Spleen (tissue), 11 donors: ENCODE measurements at regions not wholly inside any gene's neighbourhood (a gene's known extent, or its start where the extent isn't known, plus 50 kb on each side); places are given as distances from the start of the nearest gene placed in this dataset.
"Not testable (repeated sequence)": the region's sequence is repeated elsewhere in the genome, so short reads cannot be mapped to it uniquely, and the experiment has no call there.

Experiments used
- DNase-seq: peaks from one replicate; pipeline ENCODE4 v3.0.0-alpha.2; 2020
- H3K27ac ChIP-seq, 8 donors: fragments of 200-600 bp; sonication (generic) in 7 of 8; 1 replicate in 4 of 8; 2 replicates in 4 of 8; pipeline versions ENCODE4 v1.5.0 to v1.8.0; 2016 to 2021; ENCODE audit warnings: inconsistent platforms in 4 of 8, mild to moderate bottlenecking in 4 of 8, moderate library complexity in 1 of 8
- H3K27me3 ChIP-seq, 7 donors: fragments of 200-600 bp; sonication (generic) in 6 of 7; replicated peaks in 1 of 7; 1 replicate in 4 of 7; 2 replicates in 3 of 7; pipeline versions ENCODE4 v1.5.0 to v1.8.0; 2016 to 2021; ENCODE audit warnings: inconsistent platforms in 3 of 7, mild to moderate bottlenecking in 1 of 7
- H3K36me3 ChIP-seq, 6 donors: fragments of 200-600 bp; sonication (generic) in 5 of 6; 1 replicate in 4 of 6; 2 replicates in 2 of 6; pipeline versions ENCODE4 v1.5.0 to v1.8.0; 2016 to 2021; ENCODE audit warnings: inconsistent platforms in 2 of 6
- H3K4me1 ChIP-seq, 6 donors: fragments of 200-600 bp; sonication (generic) in 5 of 6; 1 replicate in 3 of 6; 2 replicates in 3 of 6; pipeline versions ENCODE4 v1.5.0 to v1.8.0; 2016 to 2021; ENCODE audit warnings: inconsistent platforms in 3 of 6
- H3K4me3 ChIP-seq, 8 donors: fragments of 200-600 bp; sonication (generic) in 7 of 8; 1 replicate in 4 of 8; 2 replicates in 4 of 8; pipeline versions ENCODE4 v1.5.0 to v1.8.0; 2016 to 2021; ENCODE audit warnings: inconsistent platforms in 4 of 8, mild to moderate bottlenecking in 4 of 8, moderate library complexity in 2 of 8
- H3K9me3 ChIP-seq, 8 donors: fragments of 200-600 bp; sonication (generic) in 7 of 8; 1 replicate in 4 of 8; 2 replicates in 4 of 8; pipeline versions ENCODE4 v1.5.0 to v1.8.0; 2016 to 2021; ENCODE audit warnings: inconsistent platforms in 4 of 8
- POLR2A ChIP-seq, 3 donors: fragments of 450-650 bp; IDR thresholded peaks; one replicate each; pipeline ENCODE4 v1.5.1; 2017; ENCODE audit warnings: antibody characterized with exemption in 3 of 3, mild to moderate bottlenecking in 1 of 3
- POLR2AphosphoS5 ChIP-seq, 3 donors: sonication (generic); formaldehyde crosslinking; IDR thresholded peaks; one replicate each; pipeline ENCODE4 v1.5.1; 2017; ENCODE audit warnings: antibody characterized with exemption in 3 of 3
- WGBS, 5 donors: extraction: QIAGEN DNeasy Blood & Tissue Kit in 3 of 5; methylation state at CpG; one replicate each; pipeline versions ENCODE4 v1.1.5 to v1.1.7; 2013 to 2018; 5-methylcytosine and 5-hydroxymethylcytosine counted together
- intact Hi-C: fragments of 100-400 bp; cut with DNase I; formaldehyde crosslinking; loops from one replicate; pipeline ENCODE4 v1.15.0; 2023; ENCODE audit warnings: low total_unique reads
- TF ChIP-seq, protein P1 (sequence below), 11 experiments: fragments of 200-600 bp in 7 of 11; fragments of 450-650 bp in 4 of 11; sonication (generic) in 4 of 11; IDR thresholded peaks in 8 of 11; conservative IDR thresholded peaks in 3 of 11; 1 replicate in 7 of 11; 2 replicates in 4 of 11; pipeline versions ENCODE4 v1.4.0 to v1.8.0; 2016 to 2021; ENCODE audit warnings: antibody characterized with exemption in 11 of 11, inconsistent platforms in 4 of 11, mild to moderate bottlenecking in 1 of 11
- donor health status: healthy with polysubstance abuse.
- donor health status: DM: no; HTN: no; CAD: no; lungs with moderate emphysema.
- donor health status: DM: no; HTN: no; CAD: no.
- donor health status: Bipolar disorder and iron deficiency.
- donor health status: healthy.
- donor health status: DM: no; HTN: no; CAD: no.
- donor health status: DM: yes; HTN: yes; CAD: no.

DNA sequence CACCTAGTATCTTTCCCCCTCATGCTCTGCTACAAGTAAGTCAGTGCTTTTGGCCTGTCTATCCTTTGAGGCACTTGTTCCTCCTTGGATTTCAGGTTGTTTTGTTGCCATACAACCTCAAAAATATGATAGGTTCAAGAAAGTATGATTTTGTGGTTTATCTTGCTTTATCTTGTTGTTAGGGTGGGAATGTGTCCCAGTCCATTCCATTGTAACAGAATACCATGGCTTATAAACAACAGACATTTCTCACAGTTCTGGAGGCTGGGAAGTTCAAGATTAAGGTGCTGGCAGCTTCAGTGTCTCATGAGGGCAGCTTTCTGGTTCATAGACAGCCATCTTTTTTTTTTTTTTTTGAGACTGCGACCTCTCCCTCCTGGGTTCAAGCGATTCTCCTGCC is 72.1 kb downstream of the TMEM270 start:
- WGBS, 5 donors = 90 to 100% (median 94%) methylated on average over 2 of the region's 2 CpGs
- no peaks in the 10 kb centered on the region for H3K36me3 ChIP-seq
- no peak for DNase-seq
- no peak overlapping the region for H3K27ac ChIP-seq
- peaks cover 0 to 4% (median 0%) of the 10 kb centered on the region in 7 donors for H3K27me3 ChIP-seq
- no peaks in the 10 kb centered on the region for H3K9me3 ChIP-seq
- intact Hi-C loops = no loop called here
- H3K4me1 ChIP-seq = no peaks in the 10 kb centered on the region
- no peak for TF ChIP-seq POLR2A (IDR thresholded peaks at IDR 0.05)
- TF ChIP-seq POLR2AphosphoS5 (IDR thresholded peaks at IDR 0.05) = no peak
- TF ChIP-seq, protein P1, sequence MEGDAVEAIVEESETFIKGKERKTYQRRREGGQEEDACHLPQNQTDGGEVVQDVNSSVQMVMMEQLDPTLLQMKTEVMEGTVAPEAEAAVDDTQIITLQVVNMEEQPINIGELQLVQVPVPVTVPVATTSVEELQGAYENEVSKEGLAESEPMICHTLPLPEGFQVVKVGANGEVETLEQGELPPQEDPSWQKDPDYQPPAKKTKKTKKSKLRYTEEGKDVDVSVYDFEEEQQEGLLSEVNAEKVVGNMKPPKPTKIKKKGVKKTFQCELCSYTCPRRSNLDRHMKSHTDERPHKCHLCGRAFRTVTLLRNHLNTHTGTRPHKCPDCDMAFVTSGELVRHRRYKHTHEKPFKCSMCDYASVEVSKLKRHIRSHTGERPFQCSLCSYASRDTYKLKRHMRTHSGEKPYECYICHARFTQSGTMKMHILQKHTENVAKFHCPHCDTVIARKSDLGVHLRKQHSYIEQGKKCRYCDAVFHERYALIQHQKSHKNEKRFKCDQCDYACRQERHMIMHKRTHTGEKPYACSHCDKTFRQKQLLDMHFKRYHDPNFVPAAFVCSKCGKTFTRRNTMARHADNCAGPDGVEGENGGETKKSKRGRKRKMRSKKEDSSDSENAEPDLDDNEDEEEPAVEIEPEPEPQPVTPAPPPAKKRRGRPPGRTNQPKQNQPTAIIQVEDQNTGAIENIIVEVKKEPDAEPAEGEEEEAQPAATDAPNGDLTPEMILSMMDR (IDR thresholded peaks at IDR 0.05 in 8 of 11, conservative IDR thresholded peaks at IDR 0.05 in 3 of 11) = no peak
- H3K4me3 ChIP-seq = no peak overlapping the region

DNA sequence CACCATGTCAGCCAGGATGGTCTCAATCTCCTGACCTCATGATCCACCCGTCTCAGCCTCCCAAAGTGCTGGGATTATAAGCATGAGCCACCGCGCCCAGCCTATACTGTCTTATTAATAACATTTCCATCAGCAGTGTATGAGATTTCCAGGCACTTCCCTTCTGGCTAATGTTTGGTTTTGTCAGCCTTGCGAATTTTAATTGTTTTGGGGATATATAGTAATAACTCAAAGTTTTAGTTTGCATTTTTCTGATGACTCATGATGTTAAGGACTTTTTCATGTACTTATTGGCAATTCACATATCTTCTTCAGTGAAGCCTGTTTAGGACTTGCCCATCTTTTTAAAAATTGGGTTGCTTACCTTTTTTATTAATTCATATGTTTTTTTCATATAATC is 76.0 kb downstream of the TMEM270 start:
- Histone ChIP-seq H3K27me3 (peaks cover 0 to 4% (median 0%) of the 10 kb centered on the region in 7 donors), H3K9me3 (peaks cover 0 to 32% (median 27%) of the 10 kb centered on the region in 8 donors), H3K4me1 (no peaks in the 10 kb centered on the region), H3K4me3 (no peak overlapping the region), H3K36me3 (no peaks in the 10 kb centered on the region), H3K27ac (no peak overlapping the region)
- WGBS, 5 donors = 71 to 82% (median 81%) methylated on average over 4 of the region's 4 CpGs
- TF ChIP-seq, protein P1 (IDR thresholded peaks at IDR 0.05 in 8 of 11, conservative IDR thresholded peaks at IDR 0.05 in 3 of 11) = no peak
- TF ChIP-seq POLR2AphosphoS5 (IDR thresholded peaks at IDR 0.05) = no peak
- no peak for TF ChIP-seq POLR2A (IDR thresholded peaks at IDR 0.05)
- DNase-seq = no peak
- intact Hi-C loops = no loop called here

- DNase-seq, H3K27me3 ChIP-seq, H3K4me1 ChIP-seq, H3K27ac ChIP-seq, H3K36me3 ChIP-seq, intact Hi-C loops, H3K4me3 ChIP-seq: not testable (repeated sequence)
- peaks cover 0 to 35% (median 28%) of the 10 kb centered on the region in 8 donors for H3K9me3 ChIP-seq
- 88 to 99% (median 91%) methylated on average over 5 of the region's 5 CpGs for WGBS, 5 donors
Measured at GRCh38 chr7:73937650-73938049, 76.7 kb downstream of the TMEM270 start.

GRCh38 chr7:73939528-73939927 is 78.6 kb downstream of the TMEM270 start:
- peaks cover 0 to 38% (median 32%) of the 10 kb centered on the region in 8 donors for H3K9me3 ChIP-seq
- intact Hi-C loops = no loop called here
- no peak overlapping the region for H3K27ac ChIP-seq
- 96 to 98% (median 97%) methylated on average over 1 of the region's 1 CpG for WGBS, 5 donors
- H3K27me3 ChIP-seq = peaks cover 0 to 8% (median 0%) of the 10 kb centered on the region in 7 donors
- no peaks in the 10 kb centered on the region for H3K4me1 ChIP-seq
- H3K4me3 ChIP-seq = no peak overlapping the region
- TF ChIP-seq, protein P1 (IDR thresholded peaks at IDR 0.05 in 8 of 11, conservative IDR thresholded peaks at IDR 0.05 in 3 of 11) = no peak
- TF ChIP-seq POLR2A (IDR thresholded peaks at IDR 0.05) (no peak), POLR2AphosphoS5 (IDR thresholded peaks at IDR 0.05) (no peak)
- no peak for DNase-seq
- no peaks in the 10 kb centered on the region for H3K36me3 ChIP-seq

DNA sequence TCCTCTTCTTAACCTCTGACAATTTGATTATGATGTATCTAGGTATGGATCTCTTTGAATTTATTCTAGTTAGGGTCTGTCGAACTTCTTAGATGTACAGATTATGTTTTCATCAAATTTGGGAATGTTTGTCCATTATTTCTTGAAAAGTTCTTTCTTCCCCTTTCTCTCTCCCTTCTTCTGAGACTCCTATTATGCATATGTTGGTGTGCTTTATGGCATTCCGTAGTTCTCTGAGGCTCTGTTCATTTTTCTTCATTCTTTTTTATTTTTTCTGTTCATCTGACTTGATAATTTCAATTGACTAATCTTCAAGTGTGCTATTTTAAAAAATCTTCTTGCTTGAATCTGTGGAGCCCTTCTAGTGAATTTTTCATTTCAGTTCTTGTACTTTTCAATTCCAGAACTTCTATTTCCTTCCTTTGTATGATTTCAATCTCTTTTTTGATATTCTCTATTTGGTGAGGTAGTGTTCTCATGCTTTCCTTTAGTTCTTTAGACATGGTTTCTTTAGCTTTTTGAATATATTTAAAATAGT is 79.8 kb downstream of the TMEM270 start:
- H3K4me3 ChIP-seq = no peak overlapping the region
- WGBS, 5 donors = 72 to 90% (median 83%) methylated on average over 2 of the region's 2 CpGs
- H3K36me3 ChIP-seq = no peaks in the 10 kb centered on the region
- peaks cover 0 to 51% (median 44%) of the 10 kb centered on the region in 8 donors for H3K9me3 ChIP-seq
- TF ChIP-seq, protein P1 (IDR thresholded peaks at IDR 0.05 in 8 of 11, conservative IDR thresholded peaks at IDR 0.05 in 3 of 11) = no peak
- no peak for TF ChIP-seq POLR2A (IDR thresholded peaks at IDR 0.05)
- no peak for TF ChIP-seq POLR2AphosphoS5 (IDR thresholded peaks at IDR 0.05)
- no peak overlapping the region for H3K27ac ChIP-seq
- intact Hi-C loops = no loop called here
- no peak for DNase-seq
- peaks cover 0 to 8% (median 0%) of the 10 kb centered on the region in 7 donors for H3K27me3 ChIP-seq
- H3K4me1 ChIP-seq = no peaks in the 10 kb centered on the region
